A673 (cell line): ENCODE measurements at regions not wholly inside any gene's neighbourhood (a gene's known extent, or its start where the extent isn't known, plus 50 kb on each side); places are given as distances from the start of the nearest gene placed in this dataset.

Experiments
- CTCF ChIP-seq: fragments of 300-800, 200-600 bp; sonication (generic); conservative IDR thresholded peaks from 2 replicates; pipeline ENCODE4 v1.5.1; 2017; ENCODE audit warnings: low read depth, mild to moderate bottlenecking, antibody characterized with exemption, low read length, moderate library complexity, mixed read lengths
- EZH2 ChIP-seq: fragments of 200-600 bp; sonication (generic); IDR thresholded peaks from 2 replicates; pipeline ENCODE4 v1.6.1; 2017; ENCODE audit warnings: borderline replicate concordance, low read depth, mild to moderate bottlenecking, mixed read lengths, antibody characterized with exemption, low read length; ENCODE audit not compliant: poor library complexity, severe bottlenecking

- TF ChIP-seq CTCF = no peak
- TF ChIP-seq EZH2 = no peak
These were observed 1038.3 kb downstream of the BCL11B start for GRCh38 chr14:98233656-98234055.
